LNCAP (cell line): ENCODE measurements at regions not wholly inside any gene's neighbourhood (a gene's known extent, or its start where the extent isn't known, plus 50 kb on each side); places are given as distances from the start of the nearest gene placed in this dataset.

Experiments
- CTCF ChIP-seq: fragments of 450-650 bp; IDR thresholded peaks from 2 replicates; pipeline ENCODE4 v1.5.1; 2017; ENCODE audit warnings: mild to moderate bottlenecking

GRCh38 chr5:121251954-121252353 is 599.7 kb upstream of the FTMT start:
- no peak for TF ChIP-seq CTCF

- TF ChIP-seq CTCF, result no peak
Measured at GRCh38 chr5:121257621-121258020, 594.1 kb upstream of the FTMT start.

GRCh38 chr5:121263456-121263855 is 588.2 kb upstream of the FTMT start:
- TF ChIP-seq CTCF, result no peak

DNA sequence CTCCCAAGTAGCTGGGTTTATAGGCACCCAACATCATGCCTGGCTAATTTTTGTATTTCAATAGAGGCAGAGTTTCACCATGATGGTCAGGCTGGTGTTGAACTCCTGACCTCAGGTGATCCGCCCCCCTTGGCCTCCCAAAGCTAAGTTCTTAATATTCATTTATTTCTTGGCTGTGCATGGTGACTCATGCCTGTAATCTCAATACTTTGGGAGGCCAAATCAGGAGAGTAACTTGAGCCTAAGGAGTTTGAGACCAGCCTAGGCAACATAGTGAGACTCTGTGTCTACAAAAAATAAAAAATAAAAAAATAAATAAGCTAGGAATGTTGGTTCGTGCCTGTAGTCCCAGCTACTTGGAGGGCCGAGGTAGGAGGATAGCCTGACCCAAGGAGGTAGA is 587.1 kb upstream of the FTMT start:
- no peak for TF ChIP-seq CTCF

DNA sequence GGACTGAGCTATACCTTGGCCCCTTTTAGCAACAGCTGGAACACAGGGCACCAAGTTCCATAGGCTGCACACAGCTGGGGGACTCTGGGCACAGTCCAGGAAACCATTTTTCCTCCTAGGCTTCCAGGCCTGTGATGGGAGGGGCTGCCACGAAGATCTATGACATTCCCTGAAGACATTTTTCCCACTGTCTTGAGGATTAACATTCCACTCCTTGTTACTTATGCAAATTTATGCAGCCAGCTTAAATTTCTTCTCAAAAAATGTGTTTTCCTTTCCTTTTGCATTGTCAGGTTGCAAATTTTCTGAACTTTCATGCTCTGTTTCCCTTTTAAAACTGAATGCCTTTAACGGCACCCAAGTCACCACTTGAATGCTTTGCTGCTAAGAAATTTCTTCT is 580.1 kb upstream of the FTMT start:
- no peak for TF ChIP-seq CTCF

DNA sequence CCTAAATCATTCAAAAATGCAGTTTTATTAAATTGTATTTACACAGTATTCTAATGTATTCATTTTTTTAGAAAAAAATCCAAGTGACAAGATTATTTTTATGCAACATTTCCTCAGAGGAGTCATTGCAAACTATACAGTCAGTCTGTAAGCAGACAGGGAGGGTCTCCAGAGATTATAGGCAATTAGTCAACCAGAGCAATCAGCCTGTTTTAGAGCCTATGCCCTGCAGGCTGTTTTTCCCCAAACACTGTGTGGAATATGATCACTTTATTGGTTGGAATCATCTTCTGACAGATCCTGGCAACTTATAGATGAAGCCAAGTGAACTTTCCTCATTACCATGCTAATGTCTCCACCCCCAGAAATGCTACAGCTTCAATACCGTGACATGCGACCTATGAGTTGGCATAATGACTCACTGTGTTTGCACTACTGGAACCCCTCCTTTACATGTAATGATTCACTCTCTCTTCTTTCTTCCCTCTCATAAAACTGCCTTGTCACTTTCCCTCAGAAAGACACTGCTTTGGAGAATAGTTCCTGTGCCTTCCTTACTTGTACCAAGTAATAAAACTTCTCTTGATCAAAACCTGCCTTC is 577.7 kb upstream of the FTMT start:
- no peak for TF ChIP-seq CTCF

GRCh38 chr5:121279801-121280200 is 571.9 kb upstream of the FTMT start:
- no peak for TF ChIP-seq CTCF

DNA sequence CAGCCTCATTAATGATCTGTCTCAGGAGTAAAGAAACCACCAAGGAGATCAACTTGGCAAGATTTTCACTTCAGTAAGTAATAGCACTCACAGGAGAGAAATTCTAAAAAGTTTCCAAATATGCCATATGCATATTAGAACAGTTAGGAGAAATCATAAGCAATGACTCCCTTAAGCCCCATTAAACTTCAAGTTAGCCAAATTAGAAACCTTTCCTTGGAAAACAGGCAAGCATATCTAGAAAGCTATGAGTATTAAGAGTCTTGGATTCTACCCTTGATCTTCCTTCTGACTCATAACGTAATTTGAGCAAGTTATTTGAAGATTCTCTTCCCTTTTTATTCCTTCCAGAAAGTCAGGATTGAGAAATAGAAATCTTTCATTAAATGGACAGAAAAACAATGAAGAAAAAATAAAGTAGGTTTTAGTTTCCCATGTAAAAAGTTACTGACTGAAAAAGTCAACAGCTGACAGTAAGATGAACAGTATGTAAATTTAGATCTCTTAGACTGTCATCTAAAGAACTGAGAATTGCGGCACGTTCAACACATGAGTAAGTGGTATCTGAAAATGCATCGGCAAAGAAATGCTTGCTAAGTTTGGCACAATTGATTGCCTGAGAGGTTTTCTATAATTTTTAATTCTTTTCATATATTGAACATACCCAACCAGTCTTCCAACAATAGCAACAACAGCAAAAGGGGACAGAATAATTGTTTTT is 565.7 kb upstream of the FTMT start:
- TF ChIP-seq CTCF, result no peak
